Osteoblast (primary cell): ENCODE measurements at regions not wholly inside any gene's neighbourhood (a gene's known extent, or its start where the extent isn't known, plus 50 kb on each side); places are given as distances from the start of the nearest gene placed in this dataset.

Source experiments
- DNase-seq: peaks from one replicate; pipeline ENCODE4 v3.0.0; 2011; ENCODE audit warnings: low spot score, mixed read lengths; ENCODE audit not compliant: insufficient read length; ENCODE audit errors: missing footprints
- H2AFZ ChIP-seq: 2 replicates; pipeline ENCODE4 v1.6.0; 2011; ENCODE audit warnings: mild to moderate bottlenecking, low read length
- H3K27ac ChIP-seq: 2 replicates; pipeline ENCODE4 v1.5.1; 2011; ENCODE audit warnings: mild to moderate bottlenecking, low read depth, low read length, moderate library complexity
- H3K27me3 ChIP-seq: 2 replicates; pipeline ENCODE4 v1.6.0; 2012; ENCODE audit warnings: mild to moderate bottlenecking, control low read depth, inconsistent platforms, low read length, moderate library complexity; ENCODE audit not compliant: insufficient read depth
- H3K36me3 ChIP-seq: 2 replicates; pipeline ENCODE4 v1.5.1; 2011; ENCODE audit warnings: mild to moderate bottlenecking, low read length, control low read depth, moderate library complexity; ENCODE audit not compliant: insufficient read depth
- H3K4me1 ChIP-seq: 2 replicates; pipeline ENCODE4 v1.5.1; 2011; ENCODE audit warnings: mild to moderate bottlenecking, low read length, control low read depth, moderate library complexity; ENCODE audit not compliant: insufficient read depth
- H3K4me2 ChIP-seq: 2 replicates; pipeline ENCODE4 v1.6.0; 2011; ENCODE audit warnings: mild to moderate bottlenecking, low read length; ENCODE audit not compliant: insufficient read depth
- H3K4me3 ChIP-seq: fragments of 200-600 bp; sonication (generic); 3 replicates; pipeline ENCODE4 v1.5.1; 2012; ENCODE audit warnings: mild to moderate bottlenecking, low read length, inconsistent platforms; ENCODE audit not compliant: insufficient read depth
- H3K79me2 ChIP-seq: 2 replicates; pipeline ENCODE4 v1.6.0; 2012; ENCODE audit warnings: mild to moderate bottlenecking, low read length, control low read depth, inconsistent platforms; ENCODE audit not compliant: insufficient read depth
- H3K9me3 ChIP-seq: 2 replicates; pipeline ENCODE4 v1.5.1; 2011; ENCODE audit warnings: low read depth, low read length, control low read depth
- H4K20me1 ChIP-seq: 2 replicates; pipeline ENCODE4 v1.6.0; 2012; ENCODE audit warnings: mild to moderate bottlenecking, low read length, control low read depth; ENCODE audit not compliant: insufficient read depth
- TF ChIP-seq, protein P1 (sequence below): IDR thresholded peaks from 2 replicates; pipeline ENCODE4 v1.5.1; 2011; ENCODE audit warnings: mild to moderate bottlenecking, low read depth, low read length, moderate library complexity; ENCODE audit errors: extremely low read depth

DNA sequence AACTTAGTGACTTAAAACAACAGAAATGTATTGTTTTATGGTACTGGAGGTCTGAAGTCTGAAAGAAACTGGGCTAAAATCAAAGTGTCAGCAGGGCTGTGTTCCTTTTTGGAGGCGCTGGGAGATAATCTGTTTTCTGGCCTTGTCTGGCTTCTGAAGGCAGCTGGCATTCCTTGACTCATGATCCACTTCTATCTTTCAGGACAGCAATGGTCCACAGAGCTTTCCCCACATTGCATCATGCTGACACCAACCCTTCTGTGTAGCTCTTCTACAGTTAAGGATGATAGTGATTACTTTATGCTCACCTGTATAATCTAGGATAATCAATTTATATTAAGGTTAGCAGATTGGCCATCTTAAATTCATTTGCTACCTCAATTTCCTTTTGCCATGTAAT, 392.1 kb downstream of the TDRD15 start:
- H3K36me3 ChIP-seq: no peaks in the 10 kb centered on the region

DNA sequence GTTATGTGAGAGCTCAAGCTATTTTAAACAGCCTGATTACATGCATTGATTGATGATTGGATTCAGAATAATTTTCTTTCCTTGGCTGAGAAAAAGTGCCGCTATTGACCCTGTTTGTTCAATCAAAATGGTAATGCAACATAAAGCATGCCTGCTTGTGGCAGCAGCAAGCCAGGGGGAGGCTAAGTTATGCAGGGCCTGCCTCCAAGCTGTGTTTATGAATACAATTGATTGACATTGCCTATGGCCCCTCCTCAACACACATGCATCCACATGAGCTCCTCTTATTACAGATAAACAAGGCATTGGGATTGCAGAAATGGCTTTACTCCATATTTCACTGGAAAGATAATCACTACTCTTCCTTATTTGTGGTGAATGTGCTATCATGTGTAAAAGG, 395.6 kb downstream of the TDRD15 start:
- Histone ChIP-seq H3K79me2 (no peaks in the 10 kb centered on the region), H3K36me3 (no peaks in the 10 kb centered on the region), H3K4me1 (no peaks in the 10 kb centered on the region), H4K20me1 (no peaks in the 10 kb centered on the region), H3K4me2 (no peak overlapping the region), H3K27ac (no peak overlapping the region), H3K27me3 (no peaks in the 10 kb centered on the region), H2AFZ (no peak overlapping the region), H3K9me3 (no peaks in the 10 kb centered on the region), H3K4me3 (no peak overlapping the region)
- DNase-seq: no peak
- TF ChIP-seq, protein P1, sequence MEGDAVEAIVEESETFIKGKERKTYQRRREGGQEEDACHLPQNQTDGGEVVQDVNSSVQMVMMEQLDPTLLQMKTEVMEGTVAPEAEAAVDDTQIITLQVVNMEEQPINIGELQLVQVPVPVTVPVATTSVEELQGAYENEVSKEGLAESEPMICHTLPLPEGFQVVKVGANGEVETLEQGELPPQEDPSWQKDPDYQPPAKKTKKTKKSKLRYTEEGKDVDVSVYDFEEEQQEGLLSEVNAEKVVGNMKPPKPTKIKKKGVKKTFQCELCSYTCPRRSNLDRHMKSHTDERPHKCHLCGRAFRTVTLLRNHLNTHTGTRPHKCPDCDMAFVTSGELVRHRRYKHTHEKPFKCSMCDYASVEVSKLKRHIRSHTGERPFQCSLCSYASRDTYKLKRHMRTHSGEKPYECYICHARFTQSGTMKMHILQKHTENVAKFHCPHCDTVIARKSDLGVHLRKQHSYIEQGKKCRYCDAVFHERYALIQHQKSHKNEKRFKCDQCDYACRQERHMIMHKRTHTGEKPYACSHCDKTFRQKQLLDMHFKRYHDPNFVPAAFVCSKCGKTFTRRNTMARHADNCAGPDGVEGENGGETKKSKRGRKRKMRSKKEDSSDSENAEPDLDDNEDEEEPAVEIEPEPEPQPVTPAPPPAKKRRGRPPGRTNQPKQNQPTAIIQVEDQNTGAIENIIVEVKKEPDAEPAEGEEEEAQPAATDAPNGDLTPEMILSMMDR: no peak

More for the DNA sequence above, 392.1 kb downstream of the TDRD15 start:
- TF ChIP-seq, protein P1: no peak
- Histone ChIP-seq H4K20me1 (no peaks in the 10 kb centered on the region), H2AFZ (no peak overlapping the region), H3K79me2 (no peaks in the 10 kb centered on the region), H3K27ac (no peak overlapping the region), H3K27me3 (no peaks in the 10 kb centered on the region), H3K4me1 (no peaks in the 10 kb centered on the region), H3K4me3 (no peak overlapping the region), H3K9me3 (no peaks in the 10 kb centered on the region), H3K4me2 (no peak overlapping the region)
- no peak for DNase-seq

DNA sequence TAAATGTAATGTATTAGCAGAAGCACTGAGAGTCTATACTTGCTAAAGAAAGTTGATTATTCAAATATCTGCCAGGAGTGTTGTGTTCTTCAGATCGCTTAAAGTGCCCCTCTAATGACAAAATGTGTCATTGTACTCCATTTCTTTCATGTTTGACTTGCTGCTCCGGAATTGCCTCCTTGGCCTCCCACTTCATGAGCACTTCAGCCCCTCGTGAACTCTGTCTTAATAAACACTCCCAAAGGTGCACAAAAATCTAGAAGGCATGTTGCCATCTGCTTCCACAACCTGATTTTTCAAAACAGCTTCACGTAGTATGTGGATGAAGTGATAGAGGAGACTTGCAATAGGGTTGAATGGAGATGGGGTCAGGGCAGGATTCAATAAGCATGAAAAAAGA, 396.1 kb downstream of the TDRD15 start:
- TF ChIP-seq, protein P1: no peak

DNA sequence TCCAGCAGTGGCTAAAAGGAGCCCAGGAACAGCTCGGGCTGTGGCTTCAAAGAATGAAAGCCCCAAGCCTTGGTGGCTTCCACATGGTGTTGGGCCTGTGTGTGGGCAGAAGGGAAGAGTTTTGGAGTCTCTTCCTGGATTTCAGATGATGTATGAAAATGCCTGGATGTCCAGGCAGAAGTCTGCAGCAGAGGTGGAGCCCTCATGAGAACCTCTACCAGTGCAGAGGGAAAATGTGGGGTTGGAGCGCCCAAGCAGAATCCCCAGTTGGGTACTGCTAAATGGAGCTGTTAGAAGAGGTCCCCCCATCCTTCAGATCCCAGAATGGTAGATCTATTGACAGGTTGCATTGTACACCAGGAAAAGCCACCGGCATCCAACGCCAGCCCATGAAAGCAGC, 412.1 kb downstream of the TDRD15 start:
- H3K27ac ChIP-seq: no peak overlapping the region
- DNase-seq: no peak
- no peaks in the 10 kb centered on the region for H3K4me1 ChIP-seq
- H3K4me2 ChIP-seq: no peak overlapping the region
- no peak overlapping the region for H3K4me3 ChIP-seq
- no peaks in the 10 kb centered on the region for H3K36me3 ChIP-seq
- TF ChIP-seq, protein P1: no peak
- H3K27me3 ChIP-seq: no peaks in the 10 kb centered on the region
- H2AFZ ChIP-seq: no peak overlapping the region
- no peaks in the 10 kb centered on the region for H3K79me2 ChIP-seq
- no peaks in the 10 kb centered on the region for H3K9me3 ChIP-seq
- H4K20me1 ChIP-seq: no peaks in the 10 kb centered on the region

More for the DNA sequence above, 396.1 kb downstream of the TDRD15 start:
- H3K4me1 ChIP-seq: no peaks in the 10 kb centered on the region
- H3K4me2 ChIP-seq: no peak overlapping the region
- H3K9me3 ChIP-seq: no peaks in the 10 kb centered on the region
- no peak for DNase-seq
- H3K79me2 ChIP-seq: no peaks in the 10 kb centered on the region
- no peak overlapping the region for H3K27ac ChIP-seq
- no peak overlapping the region for H3K4me3 ChIP-seq
- H4K20me1 ChIP-seq: no peaks in the 10 kb centered on the region
- H3K36me3 ChIP-seq: no peaks in the 10 kb centered on the region
- H3K27me3 ChIP-seq: no peaks in the 10 kb centered on the region
- H2AFZ ChIP-seq: no peak overlapping the region
